CD8-positive, alpha-beta memory T cell (primary cell): ENCODE measurements at regions not wholly inside any gene's neighbourhood (a gene's known extent, or its start where the extent isn't known, plus 50 kb on each side); places are given as distances from the start of the nearest gene placed in this dataset.

Experiments
- CTCF ChIA-PET: fragments of 350-600 bp; sonication (Branson Sonifier 250); formaldehyde crosslinking; loops from one replicate; lab custom pipeline; 2021; ENCODE audit warnings: antibody characterized with exemption; lab: Charles Lee
- POLR2A ChIA-PET: fragments of 350-600 bp; sonication (Branson Sonifier 250); formaldehyde crosslinking; loops from one replicate; lab custom pipeline; 2021; ENCODE audit warnings: antibody characterized with exemption; lab: Charles Lee
- DNase-seq, 5 donors: peaks; one replicate each; pipeline versions ENCODE4 v3.0.0 to v3.0.0-alpha.2; 2020 to 2022; ENCODE audit warnings: mixed read lengths in 1 of 5
- H3K27ac ChIP-seq: one replicate; pipeline ENCODE4 v1.7.0; 2013; ENCODE audit warnings: low read depth, mild to moderate bottlenecking, low read length, moderate library complexity
- H3K27me3 ChIP-seq: 2 replicates; pipeline ENCODE4 v1.7.0; 2013; ENCODE audit warnings: low read length, mild to moderate bottlenecking; ENCODE audit not compliant: insufficient read depth, poor library complexity, severe bottlenecking
- H3K36me3 ChIP-seq: 2 replicates; pipeline ENCODE4 v1.7.0; 2013; ENCODE audit warnings: mild to moderate bottlenecking, low read length, moderate library complexity; ENCODE audit not compliant: insufficient read depth
- H3K4me1 ChIP-seq: 2 replicates; pipeline ENCODE4 v1.7.0; 2013; ENCODE audit warnings: mild to moderate bottlenecking, low read length, moderate library complexity; ENCODE audit not compliant: insufficient read depth
- H3K4me3 ChIP-seq: 2 replicates; pipeline ENCODE4 v1.7.0; 2013; ENCODE audit warnings: mild to moderate bottlenecking, low read length
- H3K9me3 ChIP-seq: 2 replicates; pipeline ENCODE4 v1.7.0; 2013; ENCODE audit warnings: mild to moderate bottlenecking, low read length
- H3K27ac Mint-ChIP-seq, 8 donors: one replicate each; pipeline ENCODE4 v1.8.0; 2020 to 2021; ENCODE audit warnings: mixed read lengths in 8 of 8, mild to moderate bottlenecking in 6 of 8, inconsistent platforms in 3 of 8, moderate library complexity in 3 of 8
- H3K27me3 Mint-ChIP-seq, 2 donors: one replicate each; pipeline ENCODE4 v1.8.0; 2020 to 2021; ENCODE audit warnings: mixed read lengths in 2 of 2, mild to moderate bottlenecking in 1 of 2, moderate library complexity in 1 of 2
- H3K36me3 Mint-ChIP-seq, 3 donors: one replicate each; pipeline ENCODE4 v1.8.0; 2020 to 2021; ENCODE audit warnings: mixed read lengths in 3 of 3, inconsistent platforms in 1 of 3, mild to moderate bottlenecking in 1 of 3
- H3K4me1 Mint-ChIP-seq, 3 donors: one replicate each; pipeline ENCODE4 v1.8.0; 2020 to 2021; ENCODE audit warnings: mixed read lengths in 3 of 3, inconsistent platforms in 1 of 3, mild to moderate bottlenecking in 1 of 3
- H3K4me3 Mint-ChIP-seq, 7 donors: one replicate each; pipeline ENCODE4 v1.8.0; 2020 to 2021; ENCODE audit warnings: mixed read lengths in 7 of 7, mild to moderate bottlenecking in 6 of 7, moderate library complexity in 4 of 7, inconsistent platforms in 2 of 7
- H3K9me3 Mint-ChIP-seq, 5 donors: one replicate each; pipeline ENCODE4 v1.8.0; 2020 to 2022; ENCODE audit warnings: mixed read lengths in 5 of 5, mild to moderate bottlenecking in 3 of 5, moderate library complexity in 2 of 5, inconsistent platforms in 1 of 5

- Mint-ChIP-seq H3K27ac (peak overlapping the region in 1 of 8 donors; percentile 29), H3K36me3 (no peaks in the 10 kb centered on the region), H3K4me3 (no peak overlapping the region), H3K4me1 (no peaks in the 10 kb centered on the region), H3K27me3 (peaks cover 2 to 3% of the 10 kb centered on the region in 2 donors), H3K9me3 (peaks cover 0 to 3% (median 0%) of the 10 kb centered on the region in 5 donors)
- Histone ChIP-seq H3K4me1 (no peaks in the 10 kb centered on the region), H3K36me3 (no peaks in the 10 kb centered on the region), H3K27me3 (no peaks in the 10 kb centered on the region), H3K27ac (no peak overlapping the region), H3K9me3 (no peaks in the 10 kb centered on the region), H3K4me3 (no peak overlapping the region)
- ChIA-PET POLR2A (no interaction called here), CTCF (no interaction called here)
- no peak for DNase-seq
Measured at GRCh38 chr3:105228696-105229095, 138.0 kb upstream of the ALCAM start.

DNA sequence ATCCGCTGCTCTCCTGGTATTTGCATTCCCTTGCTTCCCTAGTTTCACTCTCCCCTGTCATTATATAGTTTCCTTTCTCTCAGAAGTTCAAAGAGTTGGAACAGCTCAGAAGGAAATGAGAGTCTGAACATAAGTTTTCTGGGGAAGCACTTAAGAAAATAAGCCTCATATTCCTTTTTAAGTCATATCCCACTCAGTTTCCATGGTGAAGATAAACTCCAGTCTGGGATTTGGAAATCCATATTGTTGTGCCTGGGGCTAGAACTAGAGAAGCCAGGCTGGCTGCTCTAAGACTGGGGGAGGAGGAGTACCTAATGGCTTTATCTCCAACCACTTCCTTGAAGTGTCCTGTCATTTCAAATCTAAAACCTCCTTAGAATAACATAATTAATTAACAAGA, 134.2 kb upstream of the ALCAM start:
- Histone ChIP-seq H3K9me3 (no peaks in the 10 kb centered on the region), H3K4me1 (no peaks in the 10 kb centered on the region), H3K36me3 (no peaks in the 10 kb centered on the region), H3K27me3 (no peaks in the 10 kb centered on the region), H3K4me3 (no peak overlapping the region), H3K27ac (no peak overlapping the region)
- POLR2A ChIA-PET, result no interaction called here
- no peak for DNase-seq
- H3K27ac Mint-ChIP-seq, result no peak overlapping the region
- H3K4me1 Mint-ChIP-seq, result no peaks in the 10 kb centered on the region
- CTCF ChIA-PET, result no interaction called here
- no peak overlapping the region for H3K4me3 Mint-ChIP-seq
- H3K36me3 Mint-ChIP-seq, result no peaks in the 10 kb centered on the region
- H3K9me3 Mint-ChIP-seq, result peaks cover 0 to 3% (median 0%) of the 10 kb centered on the region in 5 donors
- H3K27me3 Mint-ChIP-seq, result peaks cover 2 to 3% of the 10 kb centered on the region in 2 donors

DNA sequence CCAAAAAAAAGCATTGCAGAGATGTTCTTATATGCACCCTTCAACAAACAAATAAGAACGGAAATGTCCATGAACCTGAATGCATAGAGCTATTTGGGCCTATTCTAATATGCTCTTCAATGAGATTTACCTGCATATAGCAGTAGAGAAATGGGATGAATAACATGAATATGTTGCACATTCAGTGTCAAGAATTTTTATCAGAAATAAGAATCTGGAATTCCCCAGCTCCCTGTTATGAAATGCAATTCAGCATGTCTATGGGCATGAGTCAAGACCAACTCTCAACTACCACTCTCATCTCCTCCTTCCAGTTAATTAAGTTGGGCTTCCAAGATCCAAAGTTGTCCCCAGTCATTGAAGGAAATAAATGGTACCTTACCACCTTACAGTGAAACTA, 133.7 kb upstream of the ALCAM start:
- H3K27ac ChIP-seq, result no peak overlapping the region
- peaks cover 2 to 3% of the 10 kb centered on the region in 2 donors for H3K27me3 Mint-ChIP-seq
- H3K27me3 ChIP-seq, result no peaks in the 10 kb centered on the region
- peaks cover 0 to 3% (median 0%) of the 10 kb centered on the region in 5 donors for H3K9me3 Mint-ChIP-seq
- H3K36me3 ChIP-seq, result no peaks in the 10 kb centered on the region
- no peak for DNase-seq
- no peaks in the 10 kb centered on the region for H3K4me1 ChIP-seq
- no peaks in the 10 kb centered on the region for H3K9me3 ChIP-seq
- no peaks in the 10 kb centered on the region for H3K4me1 Mint-ChIP-seq
- no peaks in the 10 kb centered on the region for H3K36me3 Mint-ChIP-seq
- no peak overlapping the region for H3K4me3 ChIP-seq
- ChIA-PET CTCF (no interaction called here), POLR2A (no interaction called here)
- no peak overlapping the region for H3K27ac Mint-ChIP-seq
- no peak overlapping the region for H3K4me3 Mint-ChIP-seq

- no peaks in the 10 kb centered on the region for H3K9me3 Mint-ChIP-seq
- no peak for DNase-seq
- CTCF ChIA-PET, result no interaction called here
- H3K36me3 Mint-ChIP-seq, result no peaks in the 10 kb centered on the region
- H3K4me1 Mint-ChIP-seq, result no peaks in the 10 kb centered on the region
- POLR2A ChIA-PET, result no interaction called here
- H3K27ac Mint-ChIP-seq, result no peak overlapping the region
- Histone ChIP-seq H3K27ac (no peak overlapping the region), H3K4me1 (no peaks in the 10 kb centered on the region), H3K27me3 (no peaks in the 10 kb centered on the region), H3K36me3 (no peaks in the 10 kb centered on the region), H3K4me3 (no peak overlapping the region), H3K9me3 (no peaks in the 10 kb centered on the region)
- no peak overlapping the region for H3K4me3 Mint-ChIP-seq
- peaks cover 3 to 5% of the 10 kb centered on the region in 2 donors for H3K27me3 Mint-ChIP-seq
Measured at GRCh38 chr3:105235221-105235620, 131.5 kb upstream of the ALCAM start.

DNA sequence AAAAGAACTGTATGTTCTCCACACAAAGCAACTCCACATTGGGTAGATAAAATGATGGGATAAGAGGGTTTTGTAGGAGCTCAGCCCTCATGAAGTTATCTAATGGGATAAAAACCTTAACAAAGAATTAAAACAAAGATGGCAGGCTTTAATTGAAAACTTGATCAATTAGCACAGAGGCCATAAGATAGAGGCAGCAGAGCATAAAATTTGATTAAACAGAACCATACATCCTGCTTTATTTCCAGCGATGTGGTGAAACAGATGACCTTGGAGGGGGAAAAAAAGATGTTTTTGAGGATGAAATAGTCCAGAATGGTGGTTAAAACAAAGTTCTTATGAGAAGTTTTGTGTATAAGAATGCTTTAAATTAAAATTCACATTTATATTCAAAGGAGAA, 130.9 kb upstream of the ALCAM start:
- POLR2A ChIA-PET, result no interaction called here
- no peak for DNase-seq
- Mint-ChIP-seq H3K9me3 (no peaks in the 10 kb centered on the region), H3K36me3 (no peaks in the 10 kb centered on the region), H3K4me3 (no peak overlapping the region), H3K27me3 (peaks cover 3 to 8% of the 10 kb centered on the region in 2 donors), H3K27ac (no peak overlapping the region), H3K4me1 (no peaks in the 10 kb centered on the region)
- CTCF ChIA-PET, result no interaction called here
- Histone ChIP-seq H3K27me3 (no peaks in the 10 kb centered on the region), H3K4me3 (no peak overlapping the region), H3K4me1 (no peaks in the 10 kb centered on the region), H3K9me3 (no peaks in the 10 kb centered on the region), H3K36me3 (no peaks in the 10 kb centered on the region), H3K27ac (no peak overlapping the region)

- H3K36me3 Mint-ChIP-seq, result no peaks in the 10 kb centered on the region
- ChIA-PET POLR2A (no interaction called here), CTCF (no interaction called here)
Measured at GRCh38 chr3:105238367-105238766, 128.3 kb upstream of the ALCAM start.

DNA sequence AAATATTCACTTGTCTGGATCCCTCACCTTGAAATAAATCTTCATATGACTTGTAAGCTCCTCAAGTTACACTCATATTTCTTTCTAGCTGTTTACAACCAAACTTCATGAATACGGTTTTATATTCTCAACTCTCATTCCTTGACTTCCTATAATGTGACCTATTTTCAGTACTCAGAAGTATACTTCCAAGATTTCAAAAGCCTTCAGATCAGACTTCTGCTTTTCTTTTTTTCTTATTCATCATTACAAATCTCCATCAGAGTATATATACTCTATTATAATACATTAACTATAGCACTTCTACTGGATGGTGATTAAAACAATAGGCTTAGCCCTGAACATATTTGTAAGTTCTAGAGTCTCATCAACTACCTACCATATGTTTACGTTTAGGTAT, 123.6 kb upstream of the ALCAM start:
- H3K4me1 Mint-ChIP-seq, result no peaks in the 10 kb centered on the region
- DNase-seq, result no peak
- H3K27ac Mint-ChIP-seq, result no peak overlapping the region
- ChIA-PET CTCF (no interaction called here), POLR2A (no interaction called here)
- Histone ChIP-seq H3K9me3 (no peaks in the 10 kb centered on the region), H3K4me3 (no peak overlapping the region), H3K27me3 (no peaks in the 10 kb centered on the region), H3K36me3 (no peaks in the 10 kb centered on the region), H3K27ac (no peak overlapping the region), H3K4me1 (no peaks in the 10 kb centered on the region)
- H3K27me3 Mint-ChIP-seq, result peaks cover 1 to 16% of the 10 kb centered on the region in 2 donors
- H3K36me3 Mint-ChIP-seq, result no peaks in the 10 kb centered on the region
- H3K9me3 Mint-ChIP-seq, result no peaks in the 10 kb centered on the region
- no peak overlapping the region for H3K4me3 Mint-ChIP-seq

More at GRCh38 chr3:105238367-105238766, 128.3 kb upstream of the ALCAM start:
- Mint-ChIP-seq H3K9me3 (no peaks in the 10 kb centered on the region), H3K27me3 (peaks cover 1 to 9% of the 10 kb centered on the region in 2 donors), H3K27ac (no peak overlapping the region), H3K4me1 (no peaks in the 10 kb centered on the region), H3K4me3 (no peak overlapping the region)
- Histone ChIP-seq H3K9me3 (no peaks in the 10 kb centered on the region), H3K4me1 (no peaks in the 10 kb centered on the region), H3K4me3 (no peak overlapping the region), H3K27ac (no peak overlapping the region), H3K36me3 (no peaks in the 10 kb centered on the region), H3K27me3 (no peaks in the 10 kb centered on the region)
- no peak for DNase-seq

- POLR2A ChIA-PET, result no interaction called here
- no peaks in the 10 kb centered on the region for H3K9me3 ChIP-seq
- H3K4me1 Mint-ChIP-seq, result no peaks in the 10 kb centered on the region
- no peak overlapping the region for H3K27ac Mint-ChIP-seq
- no peaks in the 10 kb centered on the region for H3K36me3 Mint-ChIP-seq
- H3K9me3 Mint-ChIP-seq, result peaks cover 0 to 6% (median 0%) of the 10 kb centered on the region in 5 donors
- H3K36me3 ChIP-seq, result no peaks in the 10 kb centered on the region
- no peaks in the 10 kb centered on the region for H3K4me1 ChIP-seq
- no peak overlapping the region for H3K4me3 ChIP-seq
- DNase-seq, result no peak
- no peak overlapping the region for H3K4me3 Mint-ChIP-seq
- H3K27ac ChIP-seq, result no peak overlapping the region
- CTCF ChIA-PET, result no interaction called here
- no peaks in the 10 kb centered on the region for H3K27me3 ChIP-seq
- H3K27me3 Mint-ChIP-seq, result peaks cover 2 to 13% of the 10 kb centered on the region in 2 donors
Measured at GRCh38 chr3:105246536-105246935, 120.2 kb upstream of the ALCAM start.

- Histone ChIP-seq H3K27me3 (no peaks in the 10 kb centered on the region), H3K36me3 (no peaks in the 10 kb centered on the region), H3K4me1 (no peaks in the 10 kb centered on the region), H3K27ac (no peak overlapping the region), H3K9me3 (no peaks in the 10 kb centered on the region), H3K4me3 (no peak overlapping the region)
- H3K27me3 Mint-ChIP-seq, result peaks cover 2 to 4% of the 10 kb centered on the region in 2 donors
- peaks cover 0 to 6% (median 0%) of the 10 kb centered on the region in 5 donors for H3K9me3 Mint-ChIP-seq
- no peaks in the 10 kb centered on the region for H3K36me3 Mint-ChIP-seq
- ChIA-PET CTCF (no interaction called here), POLR2A (no interaction called here)
- no peak overlapping the region for H3K27ac Mint-ChIP-seq
- no peaks in the 10 kb centered on the region for H3K4me1 Mint-ChIP-seq
- DNase-seq, result no peak
- H3K4me3 Mint-ChIP-seq, result no peak overlapping the region
Measured at GRCh38 chr3:105253225-105253624, 113.5 kb upstream of the ALCAM start.
